Nephron progenitor cell (in vitro differentiated cells): ENCODE measurements at regions not wholly inside any gene's neighbourhood (a gene's known extent, or its start where the extent isn't known, plus 50 kb on each side); places are given as distances from the start of the nearest gene placed in this dataset.
A peak's percentile ranks its signal among the peaks of the same experiment; 100 is the strongest.

ENCODE experiments used
- DNase-seq: peaks from one replicate; pipeline ENCODE4 v3.0.0; 2021
- H3K27ac Mint-ChIP-seq: 2 replicates; pipeline ENCODE4 v1.8.0; 2021; ENCODE audit warnings: mild to moderate bottlenecking, moderate library complexity, mixed read lengths
- H3K27me3 Mint-ChIP-seq: 2 replicates; pipeline ENCODE4 v1.8.0; 2021; ENCODE audit warnings: mild to moderate bottlenecking, low read depth, mixed read lengths; ENCODE audit not compliant: poor library complexity
- H3K36me3 Mint-ChIP-seq: 2 replicates; pipeline ENCODE4 v1.8.0; 2021; ENCODE audit warnings: low read depth, mixed read lengths
- H3K4me1 Mint-ChIP-seq: 2 replicates; pipeline ENCODE4 v1.8.0; 2021; ENCODE audit warnings: mixed read lengths
- H3K4me3 Mint-ChIP-seq: 2 replicates; pipeline ENCODE4 v1.8.0; 2021; ENCODE audit warnings: mild to moderate bottlenecking, moderate library complexity, mixed read lengths
- H3K9me3 Mint-ChIP-seq: 2 replicates; pipeline ENCODE4 v1.8.0; 2021; ENCODE audit warnings: mild to moderate bottlenecking, moderate library complexity, mixed read lengths
- CTCF ChIP-seq: fragments of 200-600 bp; sonication (generic); IDR thresholded peaks from 2 replicates; pipeline ENCODE4 v1.5.0; 2021; ENCODE audit warnings: antibody characterized with exemption

- Mint-ChIP-seq H3K27me3 (no peaks in the 10 kb centered on the region), H3K4me1 (peaks cover 24% of the 10 kb centered on the region), H3K36me3 (no peaks in the 10 kb centered on the region), H3K4me3 (no peak overlapping the region), H3K9me3 (no peaks in the 10 kb centered on the region), H3K27ac (no peak overlapping the region)
- no peak for DNase-seq
- peak; percentile 84 for TF ChIP-seq CTCF
Observed at GRCh38 chr17:70636517-70637133, 467.3 kb downstream of the KCNJ2 start.

DNA sequence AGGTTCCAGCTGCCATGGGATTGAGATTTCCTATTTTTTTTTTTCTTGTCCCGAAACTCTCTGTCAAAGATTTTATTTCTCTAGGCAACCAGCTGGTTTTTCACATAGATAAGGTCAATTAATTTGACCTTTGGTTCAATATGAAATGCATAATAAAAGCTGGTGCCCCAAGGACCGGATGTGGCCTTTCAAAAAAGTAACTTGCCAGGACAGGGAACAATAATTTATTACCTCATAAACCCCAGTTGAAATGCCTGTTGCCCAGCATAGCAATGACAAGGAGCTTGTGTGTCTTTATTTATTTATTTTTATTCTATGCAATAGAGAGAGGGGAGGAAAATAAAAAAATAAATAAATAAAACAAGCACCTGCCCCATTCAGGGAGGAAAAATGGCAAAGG lies 472.7 kb downstream of the KCNJ2 start:
- Mint-ChIP-seq H3K4me3 (no peak overlapping the region), H3K36me3 (peaks cover 10% of the 10 kb centered on the region), H3K9me3 (peaks cover 10% of the 10 kb centered on the region), H3K27me3 (no peaks in the 10 kb centered on the region), H3K27ac (no peak overlapping the region), H3K4me1 (peaks cover 50% of the 10 kb centered on the region)
- TF ChIP-seq CTCF = no peak
- DNase-seq = no peak

GRCh38 chr17:70644096-70644495 lies 474.8 kb downstream of the KCNJ2 start:
- peaks cover 16% of the 10 kb centered on the region for H3K36me3 Mint-ChIP-seq
- peaks cover 49% of the 10 kb centered on the region for H3K4me1 Mint-ChIP-seq
- DNase-seq = no peak
- H3K27ac Mint-ChIP-seq = no peak overlapping the region
- no peak for TF ChIP-seq CTCF
- H3K4me3 Mint-ChIP-seq = no peak overlapping the region
- peaks cover 18% of the 10 kb centered on the region for H3K9me3 Mint-ChIP-seq
- no peaks in the 10 kb centered on the region for H3K27me3 Mint-ChIP-seq

DNA sequence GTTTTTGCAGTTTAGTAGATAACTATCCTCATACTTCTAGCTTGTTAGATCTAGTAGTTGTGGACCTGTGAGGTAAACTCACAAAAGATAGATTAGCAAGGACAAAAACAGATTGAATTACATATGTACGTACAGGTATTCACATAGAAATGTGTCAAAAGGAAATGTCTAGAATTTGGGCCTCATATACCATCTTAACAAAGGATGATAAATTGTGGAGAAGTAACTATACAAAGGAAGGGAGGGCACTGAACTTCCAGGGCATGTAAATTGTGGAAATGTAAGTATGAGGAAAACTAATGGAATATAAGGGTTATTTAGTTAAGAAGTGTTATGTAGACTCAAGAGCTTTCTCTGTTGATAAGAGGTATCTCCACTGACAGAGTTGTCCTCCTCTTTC lies 477.3 kb downstream of the KCNJ2 start:
- Mint-ChIP-seq H3K27me3 (no peaks in the 10 kb centered on the region), H3K36me3 (peaks cover 16% of the 10 kb centered on the region), H3K4me1 (peaks cover 30% of the 10 kb centered on the region), H3K27ac (no peak overlapping the region), H3K4me3 (no peak overlapping the region), H3K9me3 (peaks cover 18% of the 10 kb centered on the region)
- TF ChIP-seq CTCF = no peak
- no peak for DNase-seq

GRCh38 chr17:70648166-70648565 lies 478.8 kb downstream of the KCNJ2 start:
- peaks cover 18% of the 10 kb centered on the region for H3K9me3 Mint-ChIP-seq
- no peak for DNase-seq
- H3K27ac Mint-ChIP-seq = no peak overlapping the region
- TF ChIP-seq CTCF = no peak
- H3K4me1 Mint-ChIP-seq = peaks cover 15% of the 10 kb centered on the region
- peaks cover 16% of the 10 kb centered on the region for H3K36me3 Mint-ChIP-seq
- H3K4me3 Mint-ChIP-seq = no peak overlapping the region
- no peaks in the 10 kb centered on the region for H3K27me3 Mint-ChIP-seq

DNA sequence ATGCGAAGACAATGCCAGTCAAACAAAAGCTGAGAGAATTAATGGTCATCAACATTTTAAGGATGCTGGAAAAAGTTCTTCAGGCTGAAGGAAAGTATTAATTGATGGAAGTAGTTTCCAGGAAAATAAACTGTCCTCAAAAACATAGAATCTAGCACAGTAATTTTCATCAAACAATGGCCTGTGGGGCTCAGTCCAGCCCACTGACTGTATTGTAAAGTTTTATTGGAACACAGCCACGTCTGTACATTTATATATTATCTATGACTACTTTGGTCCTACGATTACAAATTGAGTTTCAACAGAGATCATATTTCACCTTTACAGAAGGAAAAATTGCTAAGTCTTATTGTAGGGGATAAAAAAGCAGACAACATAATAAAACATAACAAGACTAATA lies 484.5 kb downstream of the KCNJ2 start:
- H3K27ac Mint-ChIP-seq = no peak overlapping the region
- no peaks in the 10 kb centered on the region for H3K27me3 Mint-ChIP-seq
- TF ChIP-seq CTCF = no peak

More for the DNA sequence above, 484.5 kb downstream of the KCNJ2 start:
- H3K36me3 Mint-ChIP-seq = no peaks in the 10 kb centered on the region
- H3K9me3 Mint-ChIP-seq = no peaks in the 10 kb centered on the region
- H3K4me3 Mint-ChIP-seq = no peak overlapping the region
- H3K4me1 Mint-ChIP-seq = peaks cover 10% of the 10 kb centered on the region
- no peak for DNase-seq
